ENCODE measurements at regions not wholly inside any gene's neighbourhood (a gene's known extent, or its start where the extent isn't known, plus 50 kb on each side); places are given as distances from the start of the nearest gene placed in this dataset.

GRCh38 chr17:14946481-14946880 lies 318.6 kb downstream of the PMP22 start:
- TF ChIP-seq, protein P1, sequence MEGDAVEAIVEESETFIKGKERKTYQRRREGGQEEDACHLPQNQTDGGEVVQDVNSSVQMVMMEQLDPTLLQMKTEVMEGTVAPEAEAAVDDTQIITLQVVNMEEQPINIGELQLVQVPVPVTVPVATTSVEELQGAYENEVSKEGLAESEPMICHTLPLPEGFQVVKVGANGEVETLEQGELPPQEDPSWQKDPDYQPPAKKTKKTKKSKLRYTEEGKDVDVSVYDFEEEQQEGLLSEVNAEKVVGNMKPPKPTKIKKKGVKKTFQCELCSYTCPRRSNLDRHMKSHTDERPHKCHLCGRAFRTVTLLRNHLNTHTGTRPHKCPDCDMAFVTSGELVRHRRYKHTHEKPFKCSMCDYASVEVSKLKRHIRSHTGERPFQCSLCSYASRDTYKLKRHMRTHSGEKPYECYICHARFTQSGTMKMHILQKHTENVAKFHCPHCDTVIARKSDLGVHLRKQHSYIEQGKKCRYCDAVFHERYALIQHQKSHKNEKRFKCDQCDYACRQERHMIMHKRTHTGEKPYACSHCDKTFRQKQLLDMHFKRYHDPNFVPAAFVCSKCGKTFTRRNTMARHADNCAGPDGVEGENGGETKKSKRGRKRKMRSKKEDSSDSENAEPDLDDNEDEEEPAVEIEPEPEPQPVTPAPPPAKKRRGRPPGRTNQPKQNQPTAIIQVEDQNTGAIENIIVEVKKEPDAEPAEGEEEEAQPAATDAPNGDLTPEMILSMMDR (IDR thresholded peaks at IDR 0.05), result no peak
- H3K4me3 ChIP-seq, result no peak overlapping the region
- DNase-seq (ENCODE audit: low spot score), result no peak
- no peak overlapping the region for H3K27ac ChIP-seq

DNA sequence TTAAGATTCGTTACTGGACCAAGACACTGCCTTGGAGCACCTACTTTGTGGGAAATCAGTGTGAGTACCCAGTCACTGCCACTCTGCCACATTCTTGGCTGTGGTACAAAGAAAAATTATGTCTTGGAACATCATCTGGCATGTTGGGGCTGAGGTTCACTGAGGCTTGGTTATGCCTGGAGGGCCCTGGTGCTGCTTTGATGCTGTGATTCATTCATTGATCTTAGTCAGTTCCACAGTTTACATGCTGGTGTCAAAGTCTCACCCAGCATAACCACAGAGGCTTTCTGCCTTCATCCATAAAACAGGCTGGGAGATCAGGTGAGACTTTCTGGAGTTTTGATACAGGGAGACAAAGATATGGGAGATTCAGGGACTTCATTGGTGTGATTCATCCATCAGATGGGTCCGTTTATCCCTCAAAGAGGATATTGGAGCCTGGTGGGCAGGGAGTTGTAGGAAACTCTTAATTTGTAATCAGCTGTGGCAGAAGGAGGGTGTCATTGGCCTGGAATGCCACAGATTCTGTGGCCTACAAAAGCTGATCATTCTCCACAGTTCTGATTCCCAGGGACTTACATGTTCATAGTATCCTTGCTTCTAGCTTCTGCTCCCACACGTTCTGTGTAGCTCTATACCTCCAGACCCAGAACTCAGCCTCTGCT lies 322.5 kb downstream of the PMP22 start:
- no peak for DNase-seq (ENCODE audit: low spot score)
- TF ChIP-seq, protein P1 (IDR thresholded peaks at IDR 0.05), result no peak
- no peak overlapping the region for H3K4me3 ChIP-seq
- H3K27ac ChIP-seq, result no peak overlapping the region

- H3K4me3 ChIP-seq, result no peak overlapping the region
- TF ChIP-seq, protein P1 (IDR thresholded peaks at IDR 0.05), result no peak
- H3K27ac ChIP-seq, result no peak overlapping the region
- DNase-seq (ENCODE audit: low spot score), result no peak
Observed at GRCh38 chr17:14940938-14941265, 324.2 kb downstream of the PMP22 start.

- TF ChIP-seq, protein P1 (IDR thresholded peaks at IDR 0.05), result no peak
- H3K4me3 ChIP-seq, result no peak overlapping the region
- DNase-seq (ENCODE audit: low spot score), result no peak
- H3K27ac ChIP-seq, result no peak overlapping the region
Observed at GRCh38 chr17:14940108-14940937, 324.8 kb downstream of the PMP22 start.

DNA sequence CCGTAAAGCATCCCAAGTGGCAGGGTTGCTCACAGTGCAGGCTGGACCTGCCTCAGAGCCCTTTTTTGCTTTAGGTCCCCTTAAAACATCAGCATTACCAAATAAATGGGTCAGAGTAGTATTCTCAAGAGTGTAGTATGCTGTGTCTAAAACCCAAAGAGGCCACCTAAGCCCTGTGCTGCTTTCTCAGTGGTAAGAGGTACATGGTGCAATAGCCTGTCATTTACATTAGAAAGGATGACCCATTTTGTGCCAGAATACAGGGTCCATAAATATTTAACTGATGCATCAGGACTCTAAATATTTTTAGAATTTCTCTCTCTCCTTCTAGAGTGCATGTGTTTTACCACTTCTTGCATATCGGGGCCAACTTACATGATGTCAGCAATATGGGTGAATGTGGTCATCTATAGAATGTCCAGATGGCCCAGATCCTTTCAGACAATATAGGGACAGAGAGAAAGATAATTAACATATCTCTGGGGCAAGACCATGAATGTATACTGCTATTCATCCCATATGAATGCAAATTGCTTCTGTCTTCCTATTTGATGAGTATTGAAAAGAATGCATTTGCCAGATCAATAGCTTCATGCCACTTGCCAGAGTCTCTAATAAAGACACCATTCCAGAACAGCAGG lies 329.2 kb downstream of the PMP22 start:
- no peak overlapping the region for H3K4me3 ChIP-seq
- H3K27ac ChIP-seq, result no peak overlapping the region
- TF ChIP-seq, protein P1 (IDR thresholded peaks at IDR 0.05), result no peak
- DNase-seq (ENCODE audit: low spot score), result no peak

- TF ChIP-seq, protein P1 (IDR thresholded peaks at IDR 0.05), result no peak
- H3K27ac ChIP-seq, result no peak overlapping the region
- H3K4me3 ChIP-seq, result no peak overlapping the region
- no peak for DNase-seq (ENCODE audit: low spot score)
Observed at GRCh38 chr17:14935139-14935841, 329.8 kb downstream of the PMP22 start.
